ENCODE measurements at regions not wholly inside any gene's neighbourhood (a gene's known extent, or its start where the extent isn't known, plus 50 kb on each side); places are given as distances from the start of the nearest gene placed in this dataset.
"Not testable (repeated sequence)": the region's sequence is repeated elsewhere in the genome, so short reads cannot be mapped to it uniquely, and the experiment has no call there.

DNA sequence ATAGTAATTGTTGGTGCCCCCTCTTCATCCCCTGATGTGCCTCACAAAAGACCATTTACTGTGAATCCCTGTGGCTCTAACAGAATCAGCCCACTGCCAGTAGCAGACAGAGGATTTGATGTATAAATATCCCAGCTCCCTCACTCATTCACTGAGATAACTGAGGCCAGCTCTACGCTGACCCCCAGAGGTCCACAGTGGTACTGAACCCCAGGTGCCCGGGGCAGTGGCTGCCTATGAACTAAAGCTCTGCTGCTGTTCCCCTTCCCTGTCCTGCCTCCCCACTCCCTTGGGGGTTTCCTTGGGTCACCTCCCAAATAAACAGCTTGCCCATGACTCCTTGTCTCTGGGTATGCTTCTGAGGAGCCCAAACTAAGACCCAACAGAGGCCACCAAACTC lies 295.8 kb downstream of the FOXL1 start:
- peak; percentile 18 for DNase-seq

DNA sequence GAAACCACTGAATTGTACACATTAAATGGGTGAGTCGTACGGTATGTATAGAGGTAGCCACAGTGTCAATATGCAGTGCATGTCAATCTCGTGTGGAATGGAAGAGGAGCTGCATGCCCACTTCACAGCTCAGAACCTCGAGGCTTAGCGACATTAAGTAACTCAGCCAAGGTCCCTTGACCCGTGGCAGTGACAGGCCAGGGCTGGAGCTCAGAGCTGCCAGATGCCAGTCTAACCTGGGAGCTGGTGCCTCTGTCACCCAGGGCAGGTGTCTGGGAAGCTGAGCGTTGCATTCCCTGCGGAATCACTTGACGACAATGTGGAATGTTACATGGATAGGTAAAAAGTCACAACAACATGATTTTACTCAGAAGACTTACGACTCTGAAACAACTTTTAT lies 298.1 kb downstream of the FOXL1 start:
- DNase-seq, result no peak

DNA sequence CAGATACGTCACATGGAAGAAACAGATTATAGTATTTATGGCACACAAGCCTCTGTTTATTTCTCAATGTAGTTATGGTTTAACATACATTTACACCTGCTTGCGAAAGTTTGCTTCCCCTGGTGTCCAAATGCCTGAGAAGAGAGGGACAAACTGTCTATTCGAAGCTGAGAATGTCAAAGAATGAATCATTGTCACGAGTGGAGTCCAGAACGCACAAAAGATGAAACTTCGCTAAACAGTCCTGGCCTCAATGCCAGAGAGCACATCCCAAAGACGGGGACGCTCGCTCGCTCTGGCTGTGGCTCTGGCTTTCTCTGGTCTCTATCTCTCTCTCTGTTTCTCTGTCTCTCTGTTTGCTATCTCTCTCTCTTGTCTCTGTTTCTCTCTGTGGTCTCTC lies 298.8 kb downstream of the FOXL1 start:
- no peak for DNase-seq

DNA sequence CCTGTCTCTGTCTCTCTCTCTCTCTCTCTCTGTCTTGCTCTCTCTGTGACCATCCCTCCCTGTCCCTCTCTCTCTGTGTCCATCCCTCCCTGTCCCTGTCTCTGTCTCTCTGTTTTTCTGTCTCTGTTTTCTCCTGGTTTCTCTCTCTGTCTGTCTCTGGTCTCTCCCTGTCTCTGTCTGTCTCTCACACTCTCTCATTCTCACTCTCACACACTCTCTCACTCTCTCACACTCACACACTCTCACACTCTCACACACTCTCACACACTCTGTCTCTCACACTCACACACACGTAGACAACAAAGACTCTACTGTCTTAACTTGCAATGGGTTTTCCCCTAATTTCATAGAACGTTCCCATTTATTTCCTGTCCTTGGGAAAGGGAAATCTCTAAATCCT lies 299.5 kb downstream of the FOXL1 start:
- DNase-seq, result no peak

DNA sequence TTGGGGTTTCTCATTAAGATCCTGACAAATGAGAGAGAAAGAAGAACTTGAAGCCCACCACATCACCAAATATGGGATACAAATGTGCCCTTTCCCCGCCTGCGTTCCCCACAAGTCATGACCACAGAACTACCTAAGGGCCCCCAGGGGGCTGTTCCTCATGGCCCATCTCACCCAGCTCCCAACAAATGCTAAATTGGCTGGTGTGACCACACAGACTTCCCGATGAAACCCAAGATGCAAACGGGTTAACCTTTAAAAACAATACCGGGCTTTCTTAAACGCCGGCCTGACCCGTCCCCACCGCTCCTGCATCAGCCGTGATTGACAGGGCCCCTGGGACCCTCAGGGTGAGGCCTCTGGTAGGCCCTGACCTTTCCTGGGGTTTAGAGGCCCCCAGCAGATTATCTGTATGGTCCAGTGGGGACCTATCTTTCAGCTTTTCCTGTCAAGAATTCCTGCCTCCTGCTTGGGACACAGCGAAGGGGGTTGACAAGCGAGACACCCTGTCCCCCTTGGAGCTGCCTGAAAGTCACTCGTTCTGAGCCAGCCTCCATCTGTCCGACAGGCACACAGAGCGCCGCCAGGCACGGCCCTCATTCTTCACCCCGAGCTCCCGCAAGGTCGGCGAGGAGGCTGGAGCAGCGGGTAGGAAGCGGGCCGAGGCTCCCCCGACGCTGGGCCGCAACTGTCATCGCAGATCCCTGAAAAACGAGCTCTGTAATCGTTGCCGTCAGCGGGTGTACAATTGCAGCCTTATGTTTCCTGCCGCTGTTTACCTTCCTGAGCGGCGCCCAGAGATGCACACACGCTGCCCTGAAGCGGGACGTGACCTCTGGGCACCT lies 300.1 kb downstream of the FOXL1 start:
- DNase-seq, result no peak

DNA sequence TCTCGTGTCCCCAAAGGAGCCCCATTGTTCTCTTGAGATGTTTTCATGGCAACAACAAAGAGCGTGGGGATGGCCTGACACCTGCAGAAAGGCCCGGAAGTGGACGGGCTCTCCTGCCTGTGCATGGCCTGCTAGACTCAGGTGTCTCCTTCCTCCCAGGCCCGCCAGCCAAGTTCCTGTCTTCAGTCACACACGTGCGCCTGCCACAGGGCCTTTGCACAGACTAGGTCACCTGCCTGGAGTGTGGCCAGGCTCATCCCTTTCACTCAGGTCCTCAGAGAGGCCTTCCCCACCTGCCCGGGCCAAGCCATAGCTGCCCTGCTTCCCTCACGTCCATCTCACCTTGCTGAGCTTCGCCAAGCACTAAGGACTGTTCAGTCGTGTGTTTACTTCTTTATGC lies 300.9 kb downstream of the FOXL1 start:
- no peak for DNase-seq

DNA sequence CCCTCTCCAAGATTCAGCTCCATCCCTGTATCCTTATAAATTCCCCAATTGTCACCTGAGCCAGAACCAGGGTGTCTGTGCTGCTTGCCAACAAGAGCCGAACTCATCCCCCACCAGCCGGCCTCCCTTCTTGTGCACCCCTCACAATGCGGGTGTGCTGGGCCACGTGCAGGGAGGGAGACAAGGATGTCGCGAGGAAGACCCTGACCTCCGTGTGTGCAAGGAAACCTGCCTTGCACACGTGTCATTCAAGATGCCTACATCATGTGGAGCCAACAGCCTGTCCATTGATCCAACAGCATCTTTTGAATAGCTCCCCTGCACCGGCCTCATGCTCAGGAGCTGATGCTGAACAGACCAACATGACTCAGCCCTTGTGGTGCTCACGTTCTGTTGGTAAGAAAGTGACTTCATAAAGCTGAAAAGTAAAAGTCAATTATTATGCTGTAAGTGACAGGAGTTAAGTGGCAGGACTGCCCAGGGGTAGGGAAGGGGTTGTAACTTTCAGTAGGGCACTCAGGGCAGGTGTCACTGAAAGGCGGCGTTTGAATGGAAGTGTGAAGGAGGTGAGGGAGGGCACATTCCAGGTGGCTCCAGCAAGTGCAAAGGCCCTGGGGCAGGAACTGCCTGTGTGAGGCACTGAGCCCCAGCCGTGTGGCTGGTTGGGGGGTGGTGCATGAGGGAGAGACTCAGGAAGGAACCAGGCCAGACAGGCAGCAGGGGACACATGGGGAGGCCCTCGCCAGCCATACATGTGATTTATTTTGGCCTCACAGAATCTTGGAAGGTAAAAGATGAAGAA lies 302.2 kb downstream of the FOXL1 start:
- DNase-seq, result no peak

DNA sequence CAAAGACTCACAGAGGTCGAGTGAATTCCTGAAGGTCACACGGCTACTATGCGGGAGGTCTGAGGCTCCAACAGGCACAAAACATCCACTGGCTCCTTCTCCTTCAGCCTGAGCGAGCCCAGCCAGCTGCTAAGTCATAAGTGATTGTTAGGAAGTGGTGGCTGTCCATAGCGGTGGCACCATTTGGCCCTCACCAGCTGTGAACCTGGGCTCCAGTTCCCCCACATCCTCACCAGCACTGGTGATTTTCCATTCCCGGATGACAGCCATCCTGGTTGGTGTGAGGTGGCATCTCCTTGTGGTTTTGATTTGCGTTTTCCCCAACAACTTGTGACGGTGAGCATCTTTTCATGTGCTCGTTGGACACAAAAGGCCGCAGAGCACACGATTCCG lies 302.8 kb downstream of the FOXL1 start:
- no peak for DNase-seq

- no peak for DNase-seq
These were observed 303.5 kb downstream of the FOXL1 start for GRCh38 chr16:86881861-86882273.

- DNase-seq, result no peak
These were observed 304.4 kb downstream of the FOXL1 start for GRCh38 chr16:86882586-86883280.

GRCh38 chr16:86883583-86884389 lies 305.4 kb downstream of the FOXL1 start:
- no peak for DNase-seq

- DNase-seq, result no peak
These were observed 306.0 kb downstream of the FOXL1 start for GRCh38 chr16:86884390-86884650.

GRCh38 chr16:86885139-86885538 lies 306.8 kb downstream of the FOXL1 start:
- no peak for DNase-seq

DNA sequence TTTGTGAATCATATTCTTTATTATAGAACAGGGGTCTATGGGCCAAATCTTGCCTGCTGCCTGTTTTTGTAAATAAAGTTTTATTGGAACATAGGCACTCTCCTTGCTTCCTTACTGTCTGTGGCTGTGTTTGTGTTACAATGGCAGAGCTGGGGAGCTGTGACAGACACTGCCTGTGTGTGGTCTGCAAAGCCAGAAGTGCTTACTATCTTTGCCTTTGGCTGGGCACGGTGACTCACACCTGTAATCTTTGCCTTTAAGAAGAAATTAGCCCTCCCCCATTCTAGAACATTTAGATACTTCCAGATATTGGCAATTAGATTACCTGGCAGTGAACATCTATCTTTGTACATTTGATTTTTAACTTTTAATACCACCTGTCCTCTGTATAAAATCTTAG lies 308.3 kb downstream of the FOXL1 start:
- DNase-seq, result no peak

- DNase-seq, result no peak
These were observed 309.1 kb downstream of the FOXL1 start for GRCh38 chr16:86887416-86887815.

GRCh38 chr16:86888231-86889053 lies 310.1 kb downstream of the FOXL1 start:
- no peak for DNase-seq

GRCh38 chr16:86889054-86889366 lies 310.7 kb downstream of the FOXL1 start:
- not testable (repeated sequence) for DNase-seq

DNA sequence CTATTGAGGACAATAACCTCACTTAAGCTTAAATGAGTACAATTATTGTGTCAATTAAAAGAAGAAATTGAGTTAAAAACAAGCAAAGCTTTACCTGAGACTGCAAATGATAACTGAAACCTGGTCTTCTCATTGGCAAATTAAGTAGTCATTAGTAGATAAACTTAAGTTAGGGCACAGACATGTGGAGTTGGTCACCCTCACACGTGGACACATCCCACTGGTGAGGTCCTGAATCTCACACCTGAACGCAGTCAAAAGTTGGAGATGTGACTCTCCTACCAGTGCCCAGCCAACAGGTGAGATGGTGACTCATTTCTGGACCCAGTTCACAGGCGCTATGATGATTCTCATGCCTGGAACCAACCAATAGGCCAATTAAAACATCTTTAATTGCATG lies 311.6 kb downstream of the FOXL1 start:
- DNase-seq, result no peak

- DNase-seq, result no peak
These were observed 312.8 kb downstream of the FOXL1 start for GRCh38 chr16:86891121-86891520.

DNA sequence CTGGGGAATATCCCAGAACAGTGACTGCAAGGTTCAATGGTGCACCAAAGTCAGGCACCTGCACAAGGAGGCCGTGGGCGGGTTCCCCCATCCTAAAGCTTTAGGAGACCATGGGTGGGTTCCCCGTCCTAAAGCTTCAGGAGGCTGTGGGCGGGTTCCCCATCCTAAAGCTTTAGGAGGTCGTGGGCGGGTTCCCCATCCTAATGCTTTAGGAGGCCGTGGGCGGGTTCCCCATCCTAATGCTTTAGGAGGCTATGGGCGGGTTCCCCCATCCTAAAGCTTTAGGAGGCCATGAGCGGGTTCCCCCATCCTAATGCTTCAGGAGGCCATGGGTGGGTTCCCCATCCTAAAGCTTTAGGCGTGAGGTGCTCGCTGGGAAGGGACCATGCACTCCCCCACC lies 313.3 kb downstream of the FOXL1 start:
- no peak for DNase-seq

- no peak for DNase-seq
These were observed 314.2 kb downstream of the FOXL1 start for GRCh38 chr16:86892509-86892908.

DNA sequence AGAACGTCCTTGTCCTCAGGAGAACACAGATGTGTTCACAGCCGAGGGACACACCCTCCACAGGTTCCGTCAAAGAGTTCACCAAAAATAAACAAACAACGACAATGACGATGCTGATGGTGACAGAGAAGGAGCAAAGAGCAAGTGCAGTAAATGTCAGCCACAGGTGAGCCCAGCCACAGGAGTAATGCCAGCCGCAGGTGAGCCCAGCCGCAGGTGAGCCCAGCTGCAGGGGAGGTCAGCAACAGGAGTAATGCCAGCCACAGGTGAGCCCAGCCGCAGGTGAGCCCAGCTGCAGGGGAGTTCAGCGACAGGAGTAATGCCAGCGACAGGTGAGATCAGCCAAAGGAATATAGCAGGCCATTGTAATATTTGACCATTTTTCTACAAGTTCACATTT lies 315.2 kb downstream of the FOXL1 start:
- DNase-seq, result no peak

Measured in suppressor macrophage treated with lipopolysaccharide for 4 hours (primary cell).